Astrocyte of the cerebellum (primary cell): ENCODE measurements at regions not wholly inside any gene's neighbourhood (a gene's known extent, or its start where the extent isn't known, plus 50 kb on each side); places are given as distances from the start of the nearest gene placed in this dataset.

Experiments used
- DNase-seq: peaks from one replicate; pipeline ENCODE4 v3.0.0-alpha.2; 2011; ENCODE audit warnings: low read depth
- H3K4me3 ChIP-seq: 2 replicates; pipeline ENCODE4 v1.5.1; 2011; ENCODE audit warnings: mild to moderate bottlenecking, low read depth, low read length, moderate library complexity
- in situ Hi-C: cut with HindIII; loops from 2 replicates; pipeline ENCODE4 v1.10.0; 2017; ENCODE audit warnings: low sequenced_read_pairs
- TF ChIP-seq, protein P1 (sequence below): IDR thresholded peaks from 2 replicates; pipeline ENCODE4 v1.5.1; 2012; ENCODE audit warnings: low read length, low read depth, moderate library complexity, mild to moderate bottlenecking; ENCODE audit errors: missing control alignments

DNA sequence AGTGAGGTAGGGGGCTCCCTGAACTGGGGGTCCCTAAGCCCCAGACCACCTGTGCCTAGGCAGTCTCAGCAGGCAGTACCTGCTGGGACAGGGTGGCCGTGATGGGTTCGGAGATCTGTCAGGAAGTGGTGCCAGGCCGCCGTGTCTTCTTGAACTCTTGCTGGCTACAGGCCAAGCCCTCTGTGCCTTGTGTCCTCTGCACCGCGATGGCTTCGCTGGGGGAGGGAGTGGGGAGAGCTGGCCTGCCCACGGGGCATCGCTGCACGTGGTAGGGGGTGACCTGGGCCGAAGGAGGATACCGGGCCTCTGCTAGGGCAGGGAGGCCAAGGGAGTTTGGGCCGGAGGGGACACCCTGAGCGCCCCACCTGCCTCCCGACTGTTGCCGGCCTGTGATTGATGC, 96.7 kb upstream of the NKX1-1 start:
- H3K4me3 ChIP-seq, result no peak overlapping the region
- in situ Hi-C loops, result no loop called here
- no peak for DNase-seq
- TF ChIP-seq, protein P1, sequence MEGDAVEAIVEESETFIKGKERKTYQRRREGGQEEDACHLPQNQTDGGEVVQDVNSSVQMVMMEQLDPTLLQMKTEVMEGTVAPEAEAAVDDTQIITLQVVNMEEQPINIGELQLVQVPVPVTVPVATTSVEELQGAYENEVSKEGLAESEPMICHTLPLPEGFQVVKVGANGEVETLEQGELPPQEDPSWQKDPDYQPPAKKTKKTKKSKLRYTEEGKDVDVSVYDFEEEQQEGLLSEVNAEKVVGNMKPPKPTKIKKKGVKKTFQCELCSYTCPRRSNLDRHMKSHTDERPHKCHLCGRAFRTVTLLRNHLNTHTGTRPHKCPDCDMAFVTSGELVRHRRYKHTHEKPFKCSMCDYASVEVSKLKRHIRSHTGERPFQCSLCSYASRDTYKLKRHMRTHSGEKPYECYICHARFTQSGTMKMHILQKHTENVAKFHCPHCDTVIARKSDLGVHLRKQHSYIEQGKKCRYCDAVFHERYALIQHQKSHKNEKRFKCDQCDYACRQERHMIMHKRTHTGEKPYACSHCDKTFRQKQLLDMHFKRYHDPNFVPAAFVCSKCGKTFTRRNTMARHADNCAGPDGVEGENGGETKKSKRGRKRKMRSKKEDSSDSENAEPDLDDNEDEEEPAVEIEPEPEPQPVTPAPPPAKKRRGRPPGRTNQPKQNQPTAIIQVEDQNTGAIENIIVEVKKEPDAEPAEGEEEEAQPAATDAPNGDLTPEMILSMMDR, result no peak

DNA sequence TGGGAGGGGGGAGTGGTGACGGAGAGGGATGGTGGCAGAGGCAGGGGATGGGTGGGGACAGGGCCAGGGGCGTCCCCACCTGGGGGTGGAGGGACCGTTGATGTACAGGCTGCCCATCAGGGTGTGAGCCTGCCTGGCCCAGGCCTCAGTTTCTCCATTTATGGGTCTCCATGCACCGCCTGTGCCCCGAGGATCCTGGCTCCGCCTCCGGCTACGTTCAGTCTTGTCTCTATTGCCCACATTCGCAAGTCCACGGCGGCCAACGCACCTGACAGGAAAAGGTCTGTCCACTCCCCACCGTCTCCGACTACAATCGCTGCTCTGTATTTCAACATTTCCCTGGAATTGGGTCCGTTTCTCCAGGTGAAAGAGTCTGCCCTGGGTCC, 96.3 kb upstream of the NKX1-1 start:
- DNase-seq, result no peak
- TF ChIP-seq, protein P1, result no peak
- in situ Hi-C loops, result no loop called here
- no peak overlapping the region for H3K4me3 ChIP-seq

DNA sequence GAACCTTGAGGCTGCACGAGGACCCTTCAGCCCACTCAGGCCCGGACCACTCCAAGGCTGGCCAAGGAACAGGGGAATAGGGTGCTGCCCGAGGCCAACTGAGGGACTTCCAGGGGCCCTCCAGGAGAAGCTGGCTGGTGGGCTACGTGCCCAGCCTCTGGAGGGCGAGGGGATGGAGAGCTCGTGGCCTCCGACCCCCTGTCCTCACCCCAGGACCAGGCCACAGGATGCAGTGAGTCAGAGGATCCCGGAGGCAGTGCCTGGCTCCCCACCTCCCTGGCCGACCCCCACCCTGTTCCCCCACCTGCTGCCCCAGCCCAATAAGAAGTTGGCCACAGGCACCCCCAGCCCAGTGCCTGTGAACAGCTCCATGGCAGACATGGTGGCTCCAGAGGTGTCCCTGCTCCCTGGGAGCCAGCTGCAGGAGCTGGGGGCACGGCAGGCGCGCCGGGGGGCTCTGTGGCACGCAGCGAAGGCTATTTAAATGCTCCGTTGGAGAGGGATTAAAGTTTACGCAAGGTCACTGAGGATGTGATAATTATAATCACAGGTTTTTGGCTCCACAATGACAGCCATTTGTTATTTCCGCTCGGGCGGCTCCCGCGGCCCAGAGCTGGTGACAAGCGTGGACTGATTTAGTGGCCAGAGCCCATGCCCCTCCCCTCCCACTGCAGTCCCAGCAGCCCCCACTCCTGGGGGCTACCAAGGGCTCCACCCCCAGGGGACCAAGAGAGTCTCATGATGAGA, 95.7 kb upstream of the NKX1-1 start:
- TF ChIP-seq, protein P1, result no peak
- DNase-seq, result no peak
- no peak overlapping the region for H3K4me3 ChIP-seq
- in situ Hi-C loops, result no loop called here

DNA sequence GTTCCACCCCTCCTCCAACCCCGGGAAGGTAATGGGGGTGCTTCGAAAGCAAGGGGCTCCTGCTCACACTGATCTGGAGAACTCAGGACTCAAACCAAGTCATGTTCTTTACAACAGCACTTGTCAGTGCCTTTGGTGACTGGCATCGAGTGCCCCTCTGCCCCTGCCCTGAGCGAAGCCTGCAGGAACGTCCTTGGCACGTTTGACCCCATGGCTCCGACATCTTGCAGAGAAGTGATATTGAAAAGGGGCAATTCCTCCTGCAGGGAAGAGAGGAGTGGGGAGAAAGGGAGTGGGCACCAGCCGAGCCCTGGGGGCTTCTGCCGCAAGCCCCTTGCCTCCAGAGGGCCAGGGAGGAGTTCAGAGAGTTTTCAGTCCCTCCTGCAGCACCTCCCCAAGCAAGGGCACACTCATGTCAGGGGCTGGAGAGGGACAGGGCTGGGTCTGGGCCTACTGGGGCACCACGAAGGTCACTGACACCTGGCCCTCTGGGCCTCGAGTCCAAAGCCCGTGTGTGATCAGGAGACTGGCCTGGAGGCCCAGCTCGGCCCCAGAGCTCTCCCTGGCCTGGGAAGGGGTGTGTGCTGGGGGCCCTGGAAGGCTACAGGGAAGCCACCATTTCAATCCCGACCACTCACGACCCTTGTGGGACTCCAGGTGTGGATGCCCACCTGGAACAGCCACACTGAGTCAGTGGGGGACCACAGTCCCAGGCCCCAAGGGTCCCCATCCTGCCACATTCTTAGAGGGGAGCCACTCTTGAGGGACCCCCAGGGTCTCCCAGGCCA, 94.9 kb upstream of the NKX1-1 start:
- in situ Hi-C loops, result no loop called here
- no peak overlapping the region for H3K4me3 ChIP-seq
- TF ChIP-seq, protein P1, result no peak
- DNase-seq, result no peak

DNA sequence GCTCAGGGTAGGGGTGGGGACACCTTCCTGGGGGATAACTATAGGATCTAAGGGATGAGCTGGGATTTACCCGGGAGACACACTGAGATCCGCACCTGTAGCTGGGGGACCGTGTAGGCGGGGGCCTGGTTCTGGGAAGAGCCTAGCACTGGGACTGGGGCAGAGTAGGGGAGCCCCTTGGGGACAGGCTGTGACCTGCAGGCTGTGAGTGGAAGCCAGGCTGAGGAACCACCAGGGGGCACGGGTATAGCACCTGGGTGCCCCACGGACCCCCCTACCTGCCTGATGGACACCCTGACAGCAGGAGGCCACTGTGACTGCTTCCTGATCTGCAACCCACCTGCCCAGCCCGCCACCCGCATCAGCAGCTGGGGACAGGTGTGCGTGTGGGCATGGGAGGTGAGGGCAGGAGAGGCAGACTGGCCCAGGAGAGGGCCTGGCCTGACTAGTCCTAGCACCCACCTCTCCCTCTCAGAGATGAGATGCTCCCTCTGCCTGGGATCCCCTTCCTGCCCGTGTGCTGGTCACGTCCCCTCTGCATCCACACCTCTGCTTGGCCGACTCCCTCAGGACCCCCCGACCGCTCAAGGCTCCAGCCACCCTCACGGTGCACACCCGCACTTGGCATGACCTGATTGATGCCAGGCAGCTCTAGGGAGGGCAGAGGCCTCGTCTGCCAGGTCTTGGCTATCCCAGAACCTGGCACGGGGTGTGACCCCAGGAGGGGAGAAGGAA, 94.2 kb upstream of the NKX1-1 start:
- H3K4me3 ChIP-seq, result no peak overlapping the region
- in situ Hi-C loops, result no loop called here
- TF ChIP-seq, protein P1, result no peak
- DNase-seq, result no peak

DNA sequence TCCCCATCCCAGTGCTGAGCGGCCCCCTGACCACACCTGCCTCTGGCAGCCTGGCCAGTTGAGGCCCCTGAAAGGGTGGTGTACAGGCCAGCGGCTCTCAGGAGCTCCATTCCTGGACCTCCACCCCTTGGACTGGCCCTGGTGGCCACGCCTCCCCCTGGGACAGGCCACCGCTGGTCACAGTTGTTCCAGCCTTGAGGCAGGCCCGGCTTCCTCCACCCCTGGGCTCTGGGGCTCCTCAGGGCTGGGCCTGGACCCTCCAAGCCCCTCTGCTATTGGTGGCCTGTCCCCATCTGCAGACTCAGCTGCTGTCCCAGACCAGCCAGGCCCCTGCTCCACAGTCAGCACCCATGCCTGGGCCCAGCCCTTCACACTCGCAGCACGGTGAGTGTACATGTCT, 93.2 kb upstream of the NKX1-1 start:
- no peak for DNase-seq
- in situ Hi-C loops, result no loop called here
- TF ChIP-seq, protein P1, result no peak
- no peak overlapping the region for H3K4me3 ChIP-seq
